ENCODE measurements at regions not wholly inside any gene's neighbourhood (a gene's known extent, or its start where the extent isn't known, plus 50 kb on each side); places are given as distances from the start of the nearest gene placed in this dataset.

- DNase-seq (ENCODE audit: extremely low spot score), result no peak
- H3K4me3 ChIP-seq, result no peak overlapping the region
These were observed 82.2 kb downstream of the EPDR1 start for GRCh38 chr7:38002689-38003088.

GRCh38 chr7:38006559-38006958 is 86.1 kb downstream of the EPDR1 start:
- intact Hi-C loops (cut with DNase I), result no loop called here
- Histone ChIP-seq H3K4me3 (no peak overlapping the region), H3K36me3 (no peaks in the 10 kb centered on the region), H3K27ac (replicated peaks in 1 of 4) (no peak overlapping the region), H3K27me3 (no peaks in the 10 kb centered on the region), H3K4me1 (peaks cover 0 to 11% (median 0%) of the 10 kb centered on the region in 4 donors), H3K9me3 (peaks cover 0 to 5% (median 2%) of the 10 kb centered on the region in 4 donors)
- 91% methylated on average over 2 of the region's 2 CpGs for WGBS
- no peak for DNase-seq (ENCODE audit: extremely low spot score)
- TF ChIP-seq POLR2A (IDR thresholded peaks at IDR 0.05; ENCODE audit: low read depth) (no peak), POLR2AphosphoS5 (IDR thresholded peaks at IDR 0.05) (no peak), EP300 (IDR thresholded peaks at IDR 0.05) (no peak), CTCF (IDR thresholded peaks at IDR 0.05) (no peak)

More at GRCh38 chr7:38002689-38003088, 82.2 kb downstream of the EPDR1 start:
- no peak for TF ChIP-seq CTCF (IDR thresholded peaks at IDR 0.05)
- TF ChIP-seq EP300 (IDR thresholded peaks at IDR 0.05), result no peak
- TF ChIP-seq POLR2A (IDR thresholded peaks at IDR 0.05; ENCODE audit: low read depth), result no peak
- no peak for TF ChIP-seq POLR2AphosphoS5 (IDR thresholded peaks at IDR 0.05)
- H3K36me3 ChIP-seq, result no peaks in the 10 kb centered on the region
- intact Hi-C loops (cut with DNase I), result no loop called here
- 74% methylated on average over 3 of the region's 3 CpGs for WGBS
- no peak overlapping the region for H3K27ac ChIP-seq (replicated peaks in 1 of 4)
- peaks cover 11 to 32% (median 14%) of the 10 kb centered on the region in 4 donors for H3K4me1 ChIP-seq
- H3K9me3 ChIP-seq, result no peaks in the 10 kb centered on the region
- H3K27me3 ChIP-seq, result no peaks in the 10 kb centered on the region

- Histone ChIP-seq H3K27ac (replicated peaks in 1 of 4) (no peak overlapping the region), H3K4me1 (peaks cover 0 to 11% (median 0%) of the 10 kb centered on the region in 4 donors), H3K9me3 (peaks cover 0 to 5% (median 2%) of the 10 kb centered on the region in 4 donors), H3K36me3 (no peaks in the 10 kb centered on the region), H3K27me3 (no peaks in the 10 kb centered on the region), H3K4me3 (no peak overlapping the region)
- no peak for DNase-seq (ENCODE audit: extremely low spot score)
- TF ChIP-seq EP300 (IDR thresholded peaks at IDR 0.05) (no peak), POLR2AphosphoS5 (IDR thresholded peaks at IDR 0.05) (no peak), POLR2A (IDR thresholded peaks at IDR 0.05; ENCODE audit: low read depth) (no peak), CTCF (IDR thresholded peaks at IDR 0.05) (no peak)
- intact Hi-C loops (cut with DNase I), result no loop called here
These were observed 86.7 kb downstream of the EPDR1 start for GRCh38 chr7:38007096-38007495.

- H3K4me3 ChIP-seq, result no peak overlapping the region
- peaks cover 0 to 8% (median 2%) of the 10 kb centered on the region in 4 donors for H3K9me3 ChIP-seq
- no peak overlapping the region for H3K27ac ChIP-seq (replicated peaks in 1 of 4)
- 87% methylated on average over 3 of the region's 3 CpGs for WGBS
- no peaks in the 10 kb centered on the region for H3K27me3 ChIP-seq
- intact Hi-C loops (cut with DNase I), result no loop called here
- H3K36me3 ChIP-seq, result no peaks in the 10 kb centered on the region
- DNase-seq (ENCODE audit: extremely low spot score), result no peak
- TF ChIP-seq EP300 (IDR thresholded peaks at IDR 0.05) (no peak), POLR2A (IDR thresholded peaks at IDR 0.05; ENCODE audit: low read depth) (no peak), CTCF (IDR thresholded peaks at IDR 0.05) (no peak), POLR2AphosphoS5 (IDR thresholded peaks at IDR 0.05) (no peak)
- no peaks in the 10 kb centered on the region for H3K4me1 ChIP-seq
These were observed 92.8 kb downstream of the EPDR1 start for GRCh38 chr7:38013246-38013645.

- DNase-seq (ENCODE audit: extremely low spot score), result no peak
- TF ChIP-seq POLR2AphosphoS5 (IDR thresholded peaks at IDR 0.05) (no peak), POLR2A (IDR thresholded peaks at IDR 0.05; ENCODE audit: low read depth) (no peak), EP300 (IDR thresholded peaks at IDR 0.05) (no peak), CTCF (IDR thresholded peaks at IDR 0.05) (no peak)
- Histone ChIP-seq H3K4me3 (no peak overlapping the region), H3K27ac (replicated peaks in 1 of 4) (no peak overlapping the region), H3K9me3 (peaks cover 0 to 4% (median 0%) of the 10 kb centered on the region in 4 donors), H3K4me1 (no peaks in the 10 kb centered on the region), H3K36me3 (no peaks in the 10 kb centered on the region), H3K27me3 (no peaks in the 10 kb centered on the region)
- intact Hi-C loops (cut with DNase I), result no loop called here
- 84% methylated on average over 3 of the region's 3 CpGs for WGBS
These were observed 96.1 kb downstream of the EPDR1 start for GRCh38 chr7:38016567-38016966.

Measured in esophagus muscularis mucosa (tissue), 4 donors.